ENCODE measurements at regions not wholly inside any gene's neighbourhood (a gene's known extent, or its start where the extent isn't known, plus 50 kb on each side); places are given as distances from the start of the nearest gene placed in this dataset.

DNA sequence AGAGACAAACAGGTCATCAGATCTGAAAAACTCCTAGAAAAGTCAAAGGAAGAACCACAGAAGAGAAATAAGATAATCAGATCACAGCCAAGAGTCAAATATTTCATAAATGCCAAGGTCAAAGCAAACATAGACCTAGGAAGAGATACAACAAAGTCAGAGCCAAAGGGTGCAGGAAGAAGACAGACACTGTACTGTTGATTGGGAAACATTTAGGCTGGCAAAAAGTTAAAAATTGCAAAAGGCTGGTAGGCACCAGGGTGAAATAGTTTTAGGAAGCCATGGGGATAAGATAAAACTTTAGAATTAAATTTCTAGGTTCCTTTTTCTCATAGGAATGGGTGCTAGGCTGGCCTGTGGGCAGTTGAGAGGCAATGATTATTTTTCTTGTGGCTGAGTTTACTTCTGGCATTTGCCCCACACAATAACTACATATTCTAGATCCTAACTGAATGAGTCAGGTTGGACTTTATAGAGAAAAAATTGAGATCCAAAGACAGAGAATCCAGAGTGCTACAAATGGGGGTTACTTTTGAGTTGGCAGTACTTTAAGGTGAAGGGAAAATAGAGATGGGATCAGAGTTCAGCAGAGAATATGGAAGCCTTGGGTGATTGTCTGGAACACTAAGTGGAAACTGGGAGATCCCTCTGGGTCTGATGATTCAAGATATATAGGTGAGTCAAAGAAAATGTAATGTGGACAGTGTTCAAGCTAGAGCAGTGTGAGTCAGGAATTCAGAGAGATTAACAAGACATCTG, 215.5 kb downstream of the C12orf50 start:
- TF ChIP-seq, protein P1, sequence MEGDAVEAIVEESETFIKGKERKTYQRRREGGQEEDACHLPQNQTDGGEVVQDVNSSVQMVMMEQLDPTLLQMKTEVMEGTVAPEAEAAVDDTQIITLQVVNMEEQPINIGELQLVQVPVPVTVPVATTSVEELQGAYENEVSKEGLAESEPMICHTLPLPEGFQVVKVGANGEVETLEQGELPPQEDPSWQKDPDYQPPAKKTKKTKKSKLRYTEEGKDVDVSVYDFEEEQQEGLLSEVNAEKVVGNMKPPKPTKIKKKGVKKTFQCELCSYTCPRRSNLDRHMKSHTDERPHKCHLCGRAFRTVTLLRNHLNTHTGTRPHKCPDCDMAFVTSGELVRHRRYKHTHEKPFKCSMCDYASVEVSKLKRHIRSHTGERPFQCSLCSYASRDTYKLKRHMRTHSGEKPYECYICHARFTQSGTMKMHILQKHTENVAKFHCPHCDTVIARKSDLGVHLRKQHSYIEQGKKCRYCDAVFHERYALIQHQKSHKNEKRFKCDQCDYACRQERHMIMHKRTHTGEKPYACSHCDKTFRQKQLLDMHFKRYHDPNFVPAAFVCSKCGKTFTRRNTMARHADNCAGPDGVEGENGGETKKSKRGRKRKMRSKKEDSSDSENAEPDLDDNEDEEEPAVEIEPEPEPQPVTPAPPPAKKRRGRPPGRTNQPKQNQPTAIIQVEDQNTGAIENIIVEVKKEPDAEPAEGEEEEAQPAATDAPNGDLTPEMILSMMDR (IDR thresholded peaks at IDR 0.05; ENCODE audit: control insufficient read depth, extremely low read depth, insufficient read depth), result no peak
- no peak for DNase-seq (ENCODE audit: low read depth)
- H3K4me3 ChIP-seq (ENCODE audit: low read depth, low read length), result no peak overlapping the region

DNA sequence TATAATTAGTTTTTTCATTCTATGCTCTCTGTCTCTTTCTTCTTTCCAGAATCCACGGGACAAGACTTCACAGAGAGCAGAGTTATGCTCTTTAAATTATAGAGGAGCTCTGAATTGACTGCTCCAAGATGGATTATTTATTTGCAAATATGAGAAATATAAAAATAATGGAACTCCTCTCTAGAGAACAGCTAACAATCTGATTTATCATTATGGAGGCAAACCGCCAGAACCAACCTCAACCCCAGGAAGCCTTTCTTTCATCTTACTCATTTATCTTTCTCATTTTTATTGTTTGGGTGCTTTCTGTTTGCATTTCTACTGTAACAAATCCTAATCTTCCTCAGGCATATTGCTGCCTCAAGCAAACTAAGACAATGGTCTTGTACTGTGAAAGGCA, 216.5 kb downstream of the C12orf50 start:
- no peak for DNase-seq (ENCODE audit: low read depth)
- no peak overlapping the region for H3K4me3 ChIP-seq (ENCODE audit: low read depth, low read length)
- TF ChIP-seq, protein P1 (IDR thresholded peaks at IDR 0.05; ENCODE audit: control insufficient read depth, extremely low read depth, insufficient read depth), result no peak

DNA sequence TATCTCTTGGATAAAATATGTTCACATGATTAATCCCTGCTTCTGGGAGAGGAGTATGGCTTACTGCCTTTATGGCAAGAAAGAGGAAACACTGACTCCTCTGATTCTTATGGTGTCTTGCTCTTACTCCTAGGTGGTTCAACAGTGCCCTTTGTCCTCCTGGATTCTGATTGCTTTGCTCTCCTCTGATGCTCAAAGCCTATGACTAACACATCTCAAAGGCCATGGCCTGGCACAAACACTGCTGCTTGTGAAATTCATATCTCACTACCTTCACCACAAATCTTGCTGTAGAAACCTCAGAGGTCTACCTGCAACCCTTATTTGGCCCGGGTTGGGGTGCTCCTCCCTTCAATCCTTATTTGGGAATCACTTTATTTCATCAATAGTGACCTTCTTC, 217.2 kb downstream of the C12orf50 start:
- no peak for DNase-seq (ENCODE audit: low read depth)
- TF ChIP-seq, protein P1 (IDR thresholded peaks at IDR 0.05; ENCODE audit: control insufficient read depth, extremely low read depth, insufficient read depth), result no peak
- H3K4me3 ChIP-seq (ENCODE audit: low read depth, low read length), result no peak overlapping the region

DNA sequence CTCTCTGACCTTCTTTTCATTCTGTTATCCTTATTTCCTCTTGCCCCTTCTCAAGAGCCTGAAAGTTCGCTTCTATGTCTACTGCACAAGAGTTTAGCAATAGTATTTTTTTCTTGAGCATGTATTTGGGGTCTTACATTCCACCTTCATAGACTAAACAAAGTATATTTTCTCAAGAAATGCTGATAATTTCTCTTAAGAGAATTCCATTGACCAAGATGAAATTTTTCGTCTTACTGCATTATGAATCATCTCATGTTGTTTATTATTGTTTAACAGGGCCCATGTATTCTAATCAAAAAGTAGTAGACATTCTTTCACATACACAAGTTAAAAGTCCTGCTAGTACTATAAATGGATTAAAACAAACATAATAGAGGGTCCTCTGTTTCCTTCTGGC, 219.3 kb downstream of the C12orf50 start:
- DNase-seq (ENCODE audit: low read depth), result no peak
- no peak overlapping the region for H3K4me3 ChIP-seq (ENCODE audit: low read depth, low read length)
- TF ChIP-seq, protein P1 (IDR thresholded peaks at IDR 0.05; ENCODE audit: control insufficient read depth, extremely low read depth, insufficient read depth), result no peak

DNA sequence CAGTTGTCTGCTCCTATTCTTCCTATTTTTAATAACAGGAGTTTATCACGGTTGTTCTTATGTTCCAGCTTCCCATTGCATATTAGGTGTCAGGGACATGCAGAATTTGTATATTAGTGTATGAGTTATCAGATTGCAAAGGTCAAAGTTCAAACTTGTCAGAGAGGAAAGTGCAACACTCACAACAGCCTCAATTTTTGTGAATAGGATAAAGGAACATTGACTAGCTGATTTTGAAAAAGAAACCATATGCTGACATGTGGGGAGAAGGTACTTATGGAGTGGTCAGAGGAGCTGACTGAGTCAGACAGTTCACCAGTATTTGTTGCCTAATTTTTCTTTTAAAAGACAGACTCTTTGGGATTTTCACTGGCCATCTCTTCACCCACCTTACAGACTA, 222.1 kb downstream of the C12orf50 start:
- no peak overlapping the region for H3K4me3 ChIP-seq (ENCODE audit: low read depth, low read length)
- TF ChIP-seq, protein P1 (IDR thresholded peaks at IDR 0.05; ENCODE audit: control insufficient read depth, extremely low read depth, insufficient read depth), result no peak
- DNase-seq (ENCODE audit: low read depth), result no peak

DNA sequence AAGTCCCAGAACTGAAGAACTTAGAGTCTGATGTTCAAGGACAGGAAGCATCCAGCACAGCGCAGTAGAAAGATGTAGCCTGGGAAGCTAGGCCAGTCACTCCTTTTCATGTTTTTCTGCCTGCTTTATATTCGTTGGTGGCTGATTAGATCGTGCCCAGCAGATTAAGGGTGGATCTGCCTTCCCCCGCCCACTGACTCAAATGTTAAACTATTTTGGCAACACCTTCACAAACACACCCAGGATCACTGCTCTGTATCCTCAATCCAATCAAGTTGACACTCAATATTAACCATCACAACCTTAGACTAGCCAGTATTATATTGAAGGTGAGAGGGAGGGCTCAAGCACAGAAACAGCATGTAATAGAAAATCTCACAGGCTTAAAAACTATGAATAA, 222.9 kb downstream of the C12orf50 start:
- no peak for DNase-seq (ENCODE audit: low read depth)
- TF ChIP-seq, protein P1 (IDR thresholded peaks at IDR 0.05; ENCODE audit: control insufficient read depth, extremely low read depth, insufficient read depth), result no peak

DNA sequence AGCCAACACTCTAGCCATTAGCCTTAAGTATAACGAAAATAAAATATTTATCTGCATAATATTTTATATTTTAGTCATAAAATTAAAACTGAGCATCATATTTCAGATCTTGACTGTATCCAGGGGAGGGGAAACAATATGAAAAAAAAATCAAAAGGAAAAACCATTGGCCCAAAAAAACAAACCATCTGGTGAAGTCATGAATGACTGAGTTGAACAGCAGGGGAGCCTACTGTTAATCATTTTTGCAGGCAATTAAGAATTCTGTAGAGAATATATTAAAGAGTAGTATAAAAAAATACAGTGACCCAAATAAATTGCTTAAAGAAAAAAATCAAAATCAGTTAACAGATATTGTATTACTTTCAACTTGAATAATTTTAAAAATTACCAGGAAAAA, 224.8 kb downstream of the C12orf50 start:
- no peak for DNase-seq (ENCODE audit: low read depth)
- TF ChIP-seq, protein P1 (IDR thresholded peaks at IDR 0.05; ENCODE audit: control insufficient read depth, extremely low read depth, insufficient read depth), result no peak
- H3K4me3 ChIP-seq (ENCODE audit: low read depth, low read length), result no peak overlapping the region

More for the DNA sequence above, 222.9 kb downstream of the C12orf50 start:
- no peak overlapping the region for H3K4me3 ChIP-seq (ENCODE audit: low read depth, low read length)
